ENCODE measurements at regions not wholly inside any gene's neighbourhood (a gene's known extent, or its start where the extent isn't known, plus 50 kb on each side); places are given as distances from the start of the nearest gene placed in this dataset.
A peak's percentile ranks its signal among the peaks of the same experiment; 100 is the strongest.

DNA sequence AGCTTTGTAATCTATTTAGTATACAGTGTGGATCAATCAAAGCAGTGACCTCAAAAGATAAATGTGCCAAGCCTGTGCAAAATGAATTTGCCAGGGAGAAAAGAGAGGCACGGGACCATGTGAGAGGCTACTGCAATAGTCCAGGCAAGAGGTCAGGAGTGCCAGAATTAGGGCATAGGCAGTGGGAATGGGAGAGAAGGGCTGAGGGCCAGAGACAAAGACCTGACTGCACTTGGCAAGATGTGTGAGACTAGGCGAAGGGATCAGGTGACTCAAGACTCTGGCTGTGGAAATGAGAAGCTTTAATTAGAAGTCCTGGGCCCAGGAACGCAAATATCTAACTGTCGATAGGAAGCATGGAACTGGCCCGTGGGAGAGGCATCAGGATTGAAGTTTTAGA lies 168.1 kb downstream of the DHX15 start:
- no peaks in the 10 kb centered on the region for H3K9me3 Mint-ChIP-seq

DNA sequence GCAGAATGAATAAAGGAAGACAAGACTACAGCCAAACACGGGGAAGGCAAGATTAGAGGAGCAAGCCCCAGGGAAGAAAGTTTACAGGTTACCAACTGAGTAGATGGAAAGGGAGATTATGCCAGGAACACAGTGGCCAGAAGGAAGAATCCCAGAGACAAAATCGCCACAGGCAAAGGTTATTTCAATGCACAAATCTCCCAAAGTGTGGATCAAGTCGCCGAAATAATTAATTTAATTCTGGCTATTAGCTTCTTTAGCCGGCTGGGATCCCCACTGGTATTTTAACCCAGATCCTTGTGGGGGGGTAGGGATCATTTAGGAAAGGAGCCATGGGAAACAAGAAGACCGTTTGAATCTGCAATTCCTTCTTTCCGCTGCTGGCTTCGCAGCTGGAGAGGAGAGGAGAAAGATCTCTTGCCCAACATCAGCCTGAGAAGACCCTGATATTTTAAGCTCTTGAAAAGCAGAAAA lies 171.0 kb downstream of the DHX15 start:
- ChIA-PET CTCF (interaction anchor here (0.5 to 1.6 kb wide), 11 partner anchors 12 to 1046 kb away, joined by 3 to 7 read pairs (median 3); no protein-coding TSS in a partner anchor), POLR2A (interaction anchor here (0.6 kb wide), 1 partner anchor 76 kb away, joined by 5 read pairs; no protein-coding TSS in a partner anchor)
- DNase-seq (ENCODE audit: low spot score) (no peak), ATAC-seq (peak; percentile 89)
- Mint-ChIP-seq H3K36me3 (peaks cover 12% of the 10 kb centered on the region; the same call in 1 of the 2 replicates), H3K27ac (peak overlapping the region; percentile 19; the same call in 1 of the 2 replicates), H3K4me1 (peaks cover 26% of the 10 kb centered on the region), H3K27me3 (ENCODE audit: low read depth) (peaks cover 38% of the 10 kb centered on the region), H3K4me3 (peak overlapping the region; percentile 7; the same call in 1 of the 2 replicates), H3K9me3 (peaks cover 14% of the 10 kb centered on the region)
- TF ChIP-seq TP53 (CRISPR knock-in tag; IDR thresholded peaks at IDR 0.05) (no peak), PRRX2 (CRISPR knock-in tag; IDR thresholded peaks at IDR 0.05) (0 out of 2 replicates have a peak, but pooled peaks have one; percentile 46)

More for the DNA sequence above, 168.1 kb downstream of the DHX15 start:
- ChIA-PET CTCF (interaction anchor here (0.5 kb wide), 1 partner anchor 83 kb away, joined by 3 read pairs; no protein-coding TSS in a partner anchor), POLR2A (no interaction called here)
- Mint-ChIP-seq H3K27ac (no peak overlapping the region), H3K4me3 (no peak overlapping the region), H3K27me3 (ENCODE audit: low read depth) (peaks cover 25% of the 10 kb centered on the region), H3K36me3 (no peaks in the 10 kb centered on the region), H3K4me1 (peaks cover 37% of the 10 kb centered on the region)
- ATAC-seq (no peak), DNase-seq (ENCODE audit: low spot score) (no peak)
- no peak for TF ChIP-seq EMX1 (CRISPR knock-in tag; IDR thresholded peaks at IDR 0.05)
- TF ChIP-seq ARID4B (CRISPR knock-in tag; IDR thresholded peaks at IDR 0.05; ENCODE audit: borderline replicate concordance): no peak
- TF ChIP-seq, protein P1, sequence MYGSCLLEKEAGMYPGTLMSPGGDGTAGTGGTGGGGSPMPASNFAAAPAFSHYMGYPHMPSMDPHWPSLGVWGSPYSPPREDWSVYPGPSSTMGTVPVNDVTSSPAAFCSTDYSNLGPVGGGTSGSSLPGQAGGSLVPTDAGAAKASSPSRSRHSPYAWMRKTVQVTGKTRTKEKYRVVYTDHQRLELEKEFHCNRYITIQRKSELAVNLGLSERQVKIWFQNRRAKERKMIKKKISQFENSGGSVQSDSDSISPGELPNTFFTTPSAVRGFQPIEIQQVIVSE (CRISPR knock-in tag; IDR thresholded peaks at IDR 0.05; ENCODE audit: borderline replicate concordance): no peak
- TF ChIP-seq FOXP4 (CRISPR knock-in tag; IDR thresholded peaks at IDR 0.05): no peak
- TF ChIP-seq FOXK1 (CRISPR knock-in tag; IDR thresholded peaks at IDR 0.05): no peak
- no peak for TF ChIP-seq GTF2I (CRISPR knock-in tag; conservative IDR thresholded peaks at IDR 0.05)
- TF ChIP-seq ZNF671 (CRISPR knock-in tag; IDR thresholded peaks at IDR 0.05): no peak
- no peak for TF ChIP-seq GABPB1 (CRISPR knock-in tag; IDR thresholded peaks at IDR 0.05)
- TF ChIP-seq MXD4 (CRISPR knock-in tag; IDR thresholded peaks at IDR 0.05; ENCODE audit: borderline replicate concordance): no peak

GRCh38 chr4:24411806-24412205 lies 172.5 kb downstream of the DHX15 start:
- ATAC-seq (no peak), DNase-seq (ENCODE audit: low spot score) (no peak)
- Mint-ChIP-seq H3K9me3 (peaks cover 17% of the 10 kb centered on the region), H3K36me3 (peaks cover 12% of the 10 kb centered on the region; the same call in 1 of the 2 replicates), H3K27me3 (ENCODE audit: low read depth) (peaks cover 43% of the 10 kb centered on the region), H3K4me3 (no peak overlapping the region), H3K4me1 (peaks cover 26% of the 10 kb centered on the region), H3K27ac (no peak overlapping the region)
- ChIA-PET POLR2A (no interaction called here), CTCF (interaction anchor here (1.6 kb wide), 1 partner anchor 1044 kb away, joined by 3 read pairs; no protein-coding TSS in a partner anchor)
- TF ChIP-seq ATF6 (CRISPR knock-in tag; IDR thresholded peaks at IDR 0.05): no peak
- TF ChIP-seq FOXJ3 (CRISPR knock-in tag; IDR thresholded peaks at IDR 0.05; ENCODE audit: borderline replicate concordance): no peak
- no peak for TF ChIP-seq NR1H2 (CRISPR knock-in tag; IDR thresholded peaks at IDR 0.05)
- TF ChIP-seq HMGA2 (CRISPR knock-in tag; IDR thresholded peaks at IDR 0.05): no peak
- TF ChIP-seq, protein P2, sequence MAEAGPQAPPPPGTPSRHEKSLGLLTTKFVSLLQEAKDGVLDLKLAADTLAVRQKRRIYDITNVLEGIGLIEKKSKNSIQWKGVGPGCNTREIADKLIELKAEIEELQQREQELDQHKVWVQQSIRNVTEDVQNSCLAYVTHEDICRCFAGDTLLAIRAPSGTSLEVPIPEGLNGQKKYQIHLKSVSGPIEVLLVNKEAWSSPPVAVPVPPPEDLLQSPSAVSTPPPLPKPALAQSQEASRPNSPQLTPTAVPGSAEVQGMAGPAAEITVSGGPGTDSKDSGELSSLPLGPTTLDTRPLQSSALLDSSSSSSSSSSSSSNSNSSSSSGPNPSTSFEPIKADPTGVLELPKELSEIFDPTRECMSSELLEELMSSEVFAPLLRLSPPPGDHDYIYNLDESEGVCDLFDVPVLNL (CRISPR knock-in tag; IDR thresholded peaks at IDR 0.05; ENCODE audit: borderline replicate concordance, low read depth): no peak
- TF ChIP-seq ZNF281 (CRISPR knock-in tag; IDR thresholded peaks at IDR 0.05): no peak
- TF ChIP-seq, protein P3, sequence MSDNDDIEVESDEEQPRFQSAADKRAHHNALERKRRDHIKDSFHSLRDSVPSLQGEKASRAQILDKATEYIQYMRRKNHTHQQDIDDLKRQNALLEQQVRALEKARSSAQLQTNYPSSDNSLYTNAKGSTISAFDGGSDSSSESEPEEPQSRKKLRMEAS (CRISPR knock-in tag; IDR thresholded peaks at IDR 0.05): no peak
- TF ChIP-seq TEAD1 (CRISPR knock-in tag; IDR thresholded peaks at IDR 0.05): no peak
